Mesodermal cell (in vitro differentiated cells): ENCODE measurements at regions not wholly inside any gene's neighbourhood (a gene's known extent, or its start where the extent isn't known, plus 50 kb on each side); places are given as distances from the start of the nearest gene placed in this dataset.

ENCODE experiments used
- H3K27ac ChIP-seq: 2 replicates; pipeline ENCODE4 v1.7.0; 2013; ENCODE audit warnings: mild to moderate bottlenecking, low read depth, low read length, moderate library complexity; ENCODE audit not compliant: severe bottlenecking
- H3K36me3 ChIP-seq: 2 replicates; pipeline ENCODE4 v1.7.1; 2013; ENCODE audit warnings: mild to moderate bottlenecking, low read length, moderate library complexity; ENCODE audit not compliant: control insufficient read depth, insufficient read depth
- H3K4me1 ChIP-seq: one replicate; pipeline ENCODE4 v1.7.1; 2013; ENCODE audit warnings: mild to moderate bottlenecking, low read length; ENCODE audit not compliant: insufficient read depth, control insufficient read depth, poor library complexity, severe bottlenecking
- H3K4me3 ChIP-seq: 2 replicates; pipeline ENCODE4 v1.7.0; 2013; ENCODE audit warnings: low read length, control low read depth, mild to moderate bottlenecking; ENCODE audit not compliant: insufficient read depth, poor library complexity, severe bottlenecking; ENCODE audit errors: extremely low read depth
- H3K9me3 ChIP-seq: 2 replicates; pipeline ENCODE4 v1.7.1; 2013; ENCODE audit warnings: mild to moderate bottlenecking, low read length, moderate library complexity; ENCODE audit not compliant: control insufficient read depth
- WGBS, 2 experiments: methylation state at CpG; one replicate each; pipeline ENCODE4 v1.1.5; 2013; ENCODE audit warnings: missing lambda C conversion rate in 2 of 2; ENCODE audit not compliant: insufficient coverage in 2 of 2; 5-methylcytosine and 5-hydroxymethylcytosine counted together

DNA sequence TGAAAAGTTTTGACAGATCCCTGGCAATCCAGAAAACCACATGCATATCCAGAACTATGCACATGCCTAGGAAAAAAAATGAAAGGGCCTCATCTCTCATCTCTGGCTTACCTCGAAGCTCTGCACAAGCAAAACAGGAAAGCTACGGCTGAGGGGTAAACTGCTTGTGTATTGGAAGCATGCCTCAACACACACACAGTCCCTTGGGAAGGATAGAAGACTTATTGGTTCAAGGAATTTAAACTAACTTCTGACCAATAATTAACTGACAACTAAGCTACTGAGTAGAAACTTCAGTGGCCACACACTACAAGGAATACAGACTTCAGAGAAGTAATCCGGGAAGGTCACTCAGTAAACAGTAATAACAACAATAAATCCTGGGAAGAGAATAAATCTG, 59.9 kb upstream of the POMGNT2 start:
- Histone ChIP-seq H3K4me1 (no peaks in the 10 kb centered on the region), H3K9me3 (no peaks in the 10 kb centered on the region), H3K27ac (no peak overlapping the region), H3K36me3 (no peaks in the 10 kb centered on the region), H3K4me3 (no peak overlapping the region)
- WGBS, 2 experiments, result no CpG with 5 or more reads among the region's 3 CpGs

DNA sequence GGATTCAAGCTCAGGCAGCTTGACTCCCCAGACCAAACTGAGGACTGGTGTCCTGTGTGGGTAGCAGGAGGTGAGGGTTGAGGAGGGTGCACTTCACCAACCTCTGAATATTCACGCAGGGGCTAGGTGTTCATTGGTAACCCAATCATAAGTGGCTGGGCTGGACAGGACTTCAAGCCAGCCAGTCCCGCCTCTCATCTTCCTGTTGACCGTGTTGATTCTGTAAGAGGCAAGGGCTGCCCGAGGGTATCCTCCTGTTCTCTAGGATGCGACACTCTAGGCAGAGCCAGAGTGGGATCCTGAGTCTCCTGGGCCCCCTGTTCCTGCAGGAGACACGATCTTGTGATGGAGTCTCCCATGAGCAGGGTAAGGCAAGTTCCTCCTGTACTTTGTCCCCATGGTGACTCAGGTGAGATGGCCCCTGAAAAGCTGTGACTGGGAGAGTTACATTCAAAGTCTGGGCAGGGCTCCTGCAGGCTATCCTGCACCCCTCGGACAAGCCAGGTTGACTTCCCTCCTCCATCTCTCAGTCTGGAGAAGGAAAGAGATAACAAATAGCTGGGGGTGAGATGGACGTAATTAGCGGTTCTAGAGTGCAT, 58.1 kb upstream of the POMGNT2 start:
- Histone ChIP-seq H3K27ac (no peak overlapping the region), H3K4me3 (no peak overlapping the region), H3K9me3 (no peaks in the 10 kb centered on the region), H3K4me1 (no peaks in the 10 kb centered on the region), H3K36me3 (no peaks in the 10 kb centered on the region)
- 74 to 93% methylated on average over 5 to 7 of the region's 9 CpGs for WGBS, 2 experiments

- Histone ChIP-seq H3K27ac (no peak overlapping the region), H3K4me1 (no peaks in the 10 kb centered on the region), H3K4me3 (no peak overlapping the region), H3K36me3 (no peaks in the 10 kb centered on the region), H3K9me3 (no peaks in the 10 kb centered on the region)
- WGBS, 2 experiments, result 83 to 90% methylated on average over 7 to 9 of the region's 13 CpGs
Measured at GRCh38 chr3:43162230-43163084, 56.6 kb upstream of the POMGNT2 start.

- Histone ChIP-seq H3K9me3 (no peaks in the 10 kb centered on the region), H3K36me3 (no peaks in the 10 kb centered on the region), H3K4me1 (no peaks in the 10 kb centered on the region), H3K4me3 (no peak overlapping the region), H3K27ac (no peak overlapping the region)
- 52 to 55% methylated on average over 3 to 5 of the region's 5 CpGs for WGBS, 2 experiments
Measured at GRCh38 chr3:43161684-43162229, 55.9 kb upstream of the POMGNT2 start.

GRCh38 chr3:43160664-43161063, 54.8 kb upstream of the POMGNT2 start:
- no peak overlapping the region for H3K27ac ChIP-seq
- no peaks in the 10 kb centered on the region for H3K9me3 ChIP-seq
- WGBS, 2 experiments, result 94 to 100% methylated on average over 1 of the region's 1 CpG
- H3K4me1 ChIP-seq, result no peaks in the 10 kb centered on the region
- H3K36me3 ChIP-seq, result no peaks in the 10 kb centered on the region
- no peak overlapping the region for H3K4me3 ChIP-seq

DNA sequence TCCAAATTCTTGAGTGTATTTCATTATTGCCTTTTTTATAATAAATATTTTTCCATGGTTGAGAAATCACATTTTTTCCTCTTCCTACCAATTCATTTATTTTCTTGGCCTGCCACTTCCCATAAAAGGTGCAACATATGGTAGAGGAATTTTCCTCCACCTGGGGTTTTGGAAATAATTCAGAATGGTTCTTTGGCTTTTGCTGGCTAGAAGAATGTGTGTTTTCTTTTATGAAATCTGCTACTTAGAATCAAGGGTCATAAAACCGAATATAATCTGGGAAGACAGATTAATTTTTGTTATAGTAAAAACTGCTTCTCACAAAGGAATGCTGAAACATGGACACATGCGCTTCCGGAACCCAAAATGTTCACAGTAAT, 54.0 kb upstream of the POMGNT2 start:
- no peak overlapping the region for H3K4me3 ChIP-seq
- 67 to 100% methylated on average over 1 to 3 of the region's 3 CpGs for WGBS, 2 experiments
- no peaks in the 10 kb centered on the region for H3K4me1 ChIP-seq
- H3K36me3 ChIP-seq, result no peaks in the 10 kb centered on the region
- H3K27ac ChIP-seq, result no peak overlapping the region
- H3K9me3 ChIP-seq, result no peaks in the 10 kb centered on the region

DNA sequence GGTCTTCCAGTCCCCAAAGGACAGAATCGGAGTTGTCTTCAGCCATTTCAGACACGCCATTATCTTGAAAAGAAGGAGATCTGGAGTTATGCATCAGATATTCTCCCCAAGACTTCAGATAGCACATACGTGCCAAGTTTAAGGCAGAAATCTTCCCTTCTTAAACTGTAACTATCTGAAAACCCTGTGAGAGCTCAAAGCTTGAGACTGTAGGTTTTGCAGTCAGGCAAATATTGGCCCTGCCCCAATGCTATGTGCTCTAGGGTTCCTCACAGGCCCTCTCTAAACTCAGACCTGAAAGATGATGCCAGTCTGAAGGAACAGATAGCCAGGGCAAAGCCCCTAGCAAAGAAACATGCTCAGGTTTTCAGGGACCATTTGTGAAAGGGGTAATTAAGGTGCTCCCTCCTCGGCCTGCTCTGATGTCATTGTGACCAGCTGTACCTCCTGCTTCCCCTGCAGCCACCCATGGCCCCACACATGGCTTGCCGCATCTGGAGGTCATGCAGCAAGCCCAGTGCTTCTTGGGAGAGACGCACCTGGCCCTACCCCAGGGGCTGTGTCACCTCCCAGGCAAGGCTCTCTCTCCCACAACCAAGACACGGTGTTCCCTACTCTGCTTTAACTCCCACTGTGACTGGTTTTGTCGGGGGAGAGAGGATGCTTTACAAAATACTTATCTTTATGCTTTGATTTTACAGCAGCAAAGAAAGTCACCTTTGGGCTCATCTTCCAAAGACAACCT, 53.4 kb upstream of the POMGNT2 start:
- no peaks in the 10 kb centered on the region for H3K9me3 ChIP-seq
- no peaks in the 10 kb centered on the region for H3K36me3 ChIP-seq
- 87 to 90% methylated on average over 5 to 7 of the region's 8 CpGs for WGBS, 2 experiments
- no peaks in the 10 kb centered on the region for H3K4me1 ChIP-seq
- no peak overlapping the region for H3K4me3 ChIP-seq
- no peak overlapping the region for H3K27ac ChIP-seq

- H3K4me1 ChIP-seq, result no peaks in the 10 kb centered on the region
- H3K27ac ChIP-seq, result no peak overlapping the region
- H3K36me3 ChIP-seq, result no peaks in the 10 kb centered on the region
- H3K4me3 ChIP-seq, result no peak overlapping the region
- no peaks in the 10 kb centered on the region for H3K9me3 ChIP-seq
- WGBS, 2 experiments, result 80 to 90% methylated on average over 4 to 5 of the region's 5 CpGs
Measured at GRCh38 chr3:43156812-43157455, 51.1 kb upstream of the POMGNT2 start.

GRCh38 chr3:43155464-43156121, 49.7 kb upstream of the POMGNT2 start:
- H3K4me1 ChIP-seq, result no peaks in the 10 kb centered on the region
- WGBS, 2 experiments, result 34 to 40% methylated on average over 5 to 8 of the region's 11 CpGs
- H3K27ac ChIP-seq, result no peak overlapping the region
- no peak overlapping the region for H3K4me3 ChIP-seq
- H3K36me3 ChIP-seq, result no peaks in the 10 kb centered on the region
- H3K9me3 ChIP-seq, result no peaks in the 10 kb centered on the region
